DMS79 treated with DMSO at 0.1 percent for 48 hours (cell line): ENCODE measurements at regions not wholly inside any gene's neighbourhood (a gene's known extent, or its start where the extent isn't known, plus 50 kb on each side); places are given as distances from the start of the nearest gene placed in this dataset.
"Not testable (repeated sequence)": the region's sequence is repeated elsewhere in the genome, so short reads cannot be mapped to it uniquely, and the experiment has no call there.

ENCODE experiments used
- DNase-seq: peaks from one replicate; lab custom pipeline; 2025; lab: John Stamatoyannopoulos, UW

DNA sequence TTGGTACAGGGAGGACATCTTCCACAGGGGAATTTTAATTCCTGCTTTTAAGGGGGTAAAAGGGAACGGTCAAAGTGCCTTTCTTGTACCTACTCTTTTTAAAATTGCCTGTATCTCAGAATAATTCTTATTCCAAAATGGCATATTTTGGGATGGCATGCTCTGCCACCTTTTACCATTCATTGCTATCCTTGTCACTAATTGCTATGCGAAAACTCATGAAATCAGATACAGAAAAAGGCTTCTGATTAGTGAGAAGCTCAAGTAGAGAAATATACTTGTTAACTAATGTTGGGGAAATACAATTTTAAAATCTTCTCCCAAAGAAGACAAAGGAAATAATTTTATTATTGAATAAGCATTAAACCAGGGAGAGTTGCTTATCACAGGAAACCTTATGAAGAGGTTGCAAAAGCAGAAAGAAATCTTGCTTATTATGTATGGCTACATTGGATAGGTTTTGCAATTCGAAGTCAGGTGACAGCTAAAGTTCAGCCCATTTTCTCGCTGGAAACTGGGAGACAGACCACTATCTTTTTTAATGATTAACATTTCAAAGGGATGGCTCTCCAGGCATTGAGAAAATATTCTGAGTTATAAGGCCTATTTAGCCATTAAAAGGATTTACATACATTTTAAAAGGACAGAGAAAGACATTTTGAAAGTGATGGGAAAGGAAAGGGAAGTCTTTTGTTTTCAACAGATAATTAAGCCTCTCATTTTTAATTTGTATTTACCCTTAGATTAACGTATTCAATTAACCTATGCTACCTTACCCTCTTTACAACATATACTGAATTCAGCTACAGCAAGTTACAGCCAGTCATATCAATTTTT, 110.3 kb upstream of the PRSS16 start:
- DNase-seq, result no peak

GRCh38 chr6:27138406-27138805, 109.1 kb upstream of the PRSS16 start:
- no peak for DNase-seq

- DNase-seq, result no peak
Measured at GRCh38 chr6:27138837-27139755, 108.4 kb upstream of the PRSS16 start.

DNA sequence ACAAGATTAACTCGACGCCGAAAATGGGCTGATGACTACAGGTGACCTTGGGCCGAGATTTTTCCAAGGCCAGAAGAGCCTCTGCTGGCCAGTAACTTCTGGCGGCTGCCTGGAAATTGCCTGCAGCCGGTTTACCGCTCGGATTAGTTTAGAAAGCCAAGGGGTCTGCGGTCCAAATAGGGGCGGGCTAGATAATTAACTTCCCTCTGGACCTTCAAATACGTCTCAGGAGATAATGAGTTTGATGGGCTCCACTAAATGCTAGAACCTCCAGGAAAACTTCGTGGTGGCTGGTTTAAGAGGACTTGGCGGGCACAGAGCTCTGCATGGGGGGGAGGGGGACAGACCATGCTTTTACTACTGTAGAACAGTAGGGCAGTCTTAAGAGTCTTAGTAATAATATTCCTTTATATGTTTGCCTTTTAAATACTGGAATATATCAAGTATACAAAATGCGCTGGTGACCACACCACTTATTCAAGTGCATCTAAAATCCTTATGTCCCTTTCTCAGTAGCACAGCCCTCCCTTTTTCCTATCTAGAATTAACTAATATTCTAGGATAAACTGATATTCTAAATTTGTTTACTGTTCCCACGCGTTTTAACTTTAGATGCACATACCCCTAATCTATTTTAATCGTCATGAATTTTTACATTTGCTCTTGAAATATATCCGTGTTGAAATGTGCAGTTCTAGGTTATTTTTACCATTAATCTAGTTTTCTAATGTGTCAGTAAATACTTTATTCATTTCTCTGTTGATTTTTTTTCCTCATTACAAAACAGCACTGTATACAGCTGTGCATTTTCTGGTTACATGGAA, 107.5 kb upstream of the PRSS16 start:
- DNase-seq, result no peak

DNA sequence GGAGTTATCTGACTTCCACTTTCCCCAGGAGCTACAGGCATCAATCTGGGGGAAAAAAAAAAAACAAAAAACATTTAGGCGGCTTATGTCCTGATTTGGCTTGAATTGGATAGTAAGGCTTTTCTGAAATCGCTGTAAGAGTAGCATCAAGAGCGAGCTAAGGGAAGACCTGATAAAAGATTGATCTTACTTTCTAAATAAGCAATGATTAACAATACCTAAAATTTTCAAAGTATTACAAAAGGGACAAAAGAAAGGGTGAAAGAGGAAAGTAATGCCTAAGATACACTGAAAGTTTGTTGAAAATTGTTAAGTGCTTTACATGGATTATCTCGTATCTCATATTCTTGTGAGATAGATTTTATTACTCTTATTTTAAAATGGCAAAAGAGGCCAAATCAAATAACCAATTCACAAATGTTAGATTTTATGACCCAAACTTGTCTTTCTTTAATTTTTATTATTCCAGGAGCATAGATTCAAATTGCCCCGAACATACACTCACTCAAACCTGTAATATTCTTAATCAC, 106.4 kb upstream of the PRSS16 start:
- DNase-seq, result no peak

GRCh38 chr6:27141529-27142015, 105.9 kb upstream of the PRSS16 start:
- DNase-seq, result no peak

DNA sequence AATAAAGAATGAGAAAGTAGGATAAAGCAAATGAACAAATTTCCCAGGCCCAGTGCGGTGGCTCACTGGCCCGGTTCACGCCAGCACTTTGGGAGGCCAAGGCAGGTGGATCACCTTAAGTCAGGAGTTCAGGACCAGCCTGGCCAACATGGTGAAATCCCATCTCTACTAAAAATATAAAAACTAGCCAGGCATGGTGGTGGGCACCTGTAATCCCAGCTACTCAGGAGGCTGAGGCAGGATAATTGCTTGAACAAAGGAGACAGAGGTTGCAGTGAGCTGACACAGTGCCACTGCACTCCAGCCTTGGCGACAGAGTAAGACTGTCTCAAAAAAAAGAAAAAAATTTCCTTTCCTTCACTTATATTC, 104.5 kb upstream of the PRSS16 start:
- not testable (repeated sequence) for DNase-seq

DNA sequence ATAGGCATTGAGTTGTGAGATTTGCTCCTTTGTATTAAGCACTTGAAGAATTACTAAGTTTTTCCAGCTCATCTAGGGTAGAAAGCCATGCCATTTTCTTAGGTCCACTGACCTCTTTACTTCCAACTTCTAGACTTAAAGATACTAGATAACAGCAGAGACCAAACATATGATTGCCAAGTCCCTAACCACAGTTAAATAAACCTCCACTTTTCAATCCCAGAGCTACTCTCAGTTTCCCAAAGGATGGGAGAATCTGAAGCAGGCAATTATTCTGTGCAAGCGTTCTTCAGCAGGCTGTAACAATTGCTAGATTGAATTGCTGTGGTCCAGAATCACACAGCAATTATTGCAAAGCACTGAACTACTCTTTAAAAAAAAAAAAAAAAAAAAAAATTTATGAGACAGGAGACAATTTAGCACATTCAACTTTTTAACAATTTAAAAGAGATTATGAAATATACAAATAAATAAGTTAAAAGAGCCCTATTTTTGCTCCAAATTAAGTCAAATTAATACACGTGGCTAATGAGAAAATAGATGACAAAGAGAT, 104.0 kb upstream of the PRSS16 start:
- no peak for DNase-seq

DNA sequence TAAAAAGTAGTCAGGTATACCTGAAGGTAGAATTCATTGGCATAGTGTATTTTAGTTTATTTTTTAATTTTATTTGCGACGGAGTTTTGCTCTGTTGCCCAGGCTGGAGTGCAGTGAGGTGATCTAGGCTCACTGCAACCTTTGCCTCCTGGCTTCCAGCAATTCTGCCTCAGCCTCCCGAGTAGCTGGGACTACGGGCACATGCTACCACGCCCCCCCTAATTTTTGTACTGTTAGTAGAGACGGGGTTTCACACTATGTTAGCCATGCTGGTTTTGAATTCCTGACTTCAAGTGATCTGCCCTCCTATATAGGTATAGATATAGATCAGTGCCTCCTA, 102.8 kb upstream of the PRSS16 start:
- DNase-seq, result no peak

DNA sequence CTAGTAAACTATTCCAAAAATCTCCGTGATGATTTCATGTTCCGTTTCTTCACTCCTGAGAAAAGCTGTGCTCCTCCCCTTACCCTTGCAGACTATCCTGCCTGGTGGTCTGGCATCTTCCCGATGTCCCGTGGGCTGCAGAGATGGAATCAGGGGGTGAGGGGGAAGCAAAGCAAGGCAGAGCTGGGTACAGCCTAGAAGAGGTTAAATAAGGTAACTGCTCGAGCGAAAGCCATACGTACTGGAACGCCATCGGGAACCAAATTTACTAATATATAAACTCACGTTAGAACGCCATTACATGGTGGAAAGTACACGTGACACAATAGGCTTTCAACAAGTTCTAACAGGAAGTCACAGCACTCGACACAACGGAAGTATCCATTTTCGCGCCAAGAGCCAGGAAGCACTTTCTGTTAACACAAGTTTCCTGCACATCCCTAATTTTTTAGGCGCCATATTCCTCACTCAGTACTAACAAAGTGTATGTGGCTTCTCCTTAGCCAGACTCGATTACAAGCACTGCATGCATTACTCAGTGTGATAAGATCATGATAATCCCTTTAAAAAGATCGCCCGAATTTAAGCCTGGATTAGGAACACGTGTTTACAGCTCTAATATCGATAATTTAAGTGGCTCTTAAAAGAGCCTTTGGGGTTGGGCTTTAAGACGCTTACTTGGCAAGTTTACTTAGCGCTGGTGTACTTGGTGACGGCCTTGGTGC, 101.6 kb upstream of the PRSS16 start:
- peak; percentile 84 for DNase-seq

DNA sequence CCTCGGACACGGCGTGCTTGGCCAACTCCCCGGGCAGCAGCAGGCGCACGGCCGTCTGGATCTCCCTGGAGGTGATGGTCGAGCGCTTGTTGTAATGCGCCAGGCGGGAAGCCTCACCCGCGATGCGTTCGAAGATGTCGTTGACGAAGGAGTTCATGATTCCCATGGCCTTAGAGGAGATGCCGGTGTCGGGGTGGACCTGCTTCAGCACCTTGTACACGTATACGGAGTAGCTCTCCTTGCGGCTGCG, 101.1 kb upstream of the PRSS16 start:
- not testable (repeated sequence) for DNase-seq

DNA sequence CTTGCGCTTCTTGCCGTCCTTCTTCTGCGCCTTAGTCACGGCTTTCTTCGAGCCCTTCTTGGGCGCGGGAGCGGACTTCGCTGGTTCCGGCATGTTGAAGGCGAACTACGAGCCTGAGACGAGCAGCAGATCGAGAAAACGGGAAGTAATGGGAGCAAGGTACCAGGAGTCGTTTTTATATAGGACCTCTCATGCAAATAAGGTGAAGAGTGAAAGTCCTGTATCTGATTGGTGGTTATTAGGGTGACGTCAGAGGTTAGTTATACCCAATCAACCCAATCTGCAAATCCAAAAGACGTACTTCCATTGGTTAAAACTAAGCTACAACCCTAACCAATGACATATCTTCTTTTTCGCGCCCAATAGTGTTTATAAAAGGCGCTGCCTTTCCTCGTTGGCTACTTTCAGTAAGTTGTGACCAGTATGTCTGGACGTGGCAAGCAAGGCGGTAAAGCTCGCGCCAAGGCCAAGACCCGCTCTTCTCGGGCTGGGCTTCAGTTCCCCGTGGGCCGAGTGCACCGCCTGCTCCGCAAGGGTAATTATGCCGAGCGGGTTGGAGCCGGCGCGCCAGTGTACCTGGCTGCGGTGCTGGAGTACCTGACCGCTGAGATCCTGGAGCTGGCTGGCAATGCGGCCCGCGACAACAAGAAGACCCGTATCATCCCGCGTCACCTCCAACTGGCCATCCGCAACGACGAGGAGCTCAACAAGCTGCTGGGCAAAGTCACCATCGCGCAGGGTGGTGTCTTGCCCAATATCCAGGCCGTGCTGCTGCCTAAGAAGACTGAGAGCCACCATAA, 100.6 kb upstream of the PRSS16 start:
- peak; percentile 89 for DNase-seq

GRCh38 chr6:27148404-27148795, 99.1 kb upstream of the PRSS16 start:
- DNase-seq, result no peak

- no peak for DNase-seq
Measured at GRCh38 chr6:27149150-27149549, 98.4 kb upstream of the PRSS16 start.

DNA sequence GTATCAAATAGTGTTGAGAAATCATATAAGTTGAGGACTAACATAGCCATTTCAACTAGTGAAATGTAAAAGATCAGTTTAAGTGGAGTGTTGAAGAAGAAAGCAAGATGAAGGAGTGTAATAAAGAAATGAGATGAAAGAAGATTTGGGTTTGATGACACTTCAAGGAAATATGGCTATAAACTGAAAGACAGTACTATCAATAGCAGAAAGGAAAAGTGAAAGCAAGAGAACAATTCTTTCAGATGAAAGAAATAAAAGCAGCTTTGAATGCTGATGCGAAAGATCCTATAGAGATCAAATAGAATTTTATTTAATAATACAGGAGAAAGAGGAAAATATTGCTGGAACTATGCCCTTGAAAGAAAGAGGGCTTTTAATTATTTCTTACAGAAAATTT, 92.8 kb upstream of the PRSS16 start:
- no peak for DNase-seq

DNA sequence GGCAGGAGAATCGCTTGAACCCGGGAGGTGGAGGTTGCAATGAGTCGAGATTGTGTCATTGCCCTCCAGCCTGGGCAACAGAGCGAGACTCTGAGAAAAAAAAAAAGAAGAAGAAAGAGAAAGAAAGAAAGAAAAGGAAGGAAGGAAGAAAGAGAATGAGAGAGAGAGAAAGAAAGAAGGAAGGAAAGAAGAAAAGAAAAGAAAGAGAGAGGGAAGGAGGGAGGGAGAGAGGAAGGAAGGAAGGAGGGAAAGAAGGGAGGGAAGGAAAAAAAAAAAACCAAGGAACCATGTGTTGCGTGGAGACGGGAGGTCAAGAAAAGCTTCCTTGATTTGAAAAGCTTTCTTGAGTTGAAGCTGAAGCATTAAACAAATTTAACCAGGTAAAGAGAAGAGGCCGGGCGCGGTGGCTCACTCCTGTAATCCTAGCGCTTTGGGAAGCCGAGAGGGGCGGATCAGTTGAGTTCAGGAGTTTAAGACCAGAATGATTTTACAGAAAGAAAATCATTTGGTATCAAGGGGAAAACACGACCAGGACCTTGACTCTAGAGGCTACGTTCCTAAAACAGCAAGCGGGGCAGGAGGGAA, 90.5 kb upstream of the PRSS16 start:
- no peak for DNase-seq

- peak; percentile 41 for DNase-seq
Measured at GRCh38 chr6:27157459-27158315, 89.8 kb upstream of the PRSS16 start.

GRCh38 chr6:27158316-27158643, 89.2 kb upstream of the PRSS16 start:
- no peak for DNase-seq

DNA sequence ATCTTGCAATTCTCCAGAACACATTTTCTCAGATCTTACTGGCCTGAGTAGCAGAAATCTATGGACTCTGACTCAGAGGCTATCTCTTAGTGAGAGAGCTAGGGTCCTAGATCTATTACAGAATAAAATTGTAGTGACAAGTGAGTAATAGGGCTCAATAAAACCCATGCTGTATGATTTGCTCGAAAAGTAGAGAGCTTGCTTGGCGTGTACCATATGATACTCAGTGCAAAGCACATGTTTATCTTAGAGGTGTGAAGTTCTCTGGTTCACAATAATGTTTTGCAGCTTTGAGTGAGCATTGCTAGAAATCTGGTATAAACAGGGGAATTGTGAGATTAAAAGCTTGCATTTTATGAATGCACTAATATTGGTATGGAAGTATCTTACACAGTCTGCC, 87.8 kb upstream of the PRSS16 start:
- DNase-seq, result no peak
